BLaER1 treated with 17β-estradiol and CSF1 and Interleukin-3, amounts not matched to agents 10 nM and 100 nM (cell line): ENCODE measurements at regions not wholly inside any gene's neighbourhood (a gene's known extent, or its start where the extent isn't known, plus 50 kb on each side); places are given as distances from the start of the nearest gene placed in this dataset.
A peak's percentile ranks its signal among the peaks of the same experiment; 100 is the strongest.

ENCODE experiments used
- H3K27ac ChIP-seq, 11 experiments: shearing (Covaris generic); formaldehyde crosslinking; 2 replicates each; pipeline ENCODE4 v1.8.1; 2022
- H3K27me3 ChIP-seq, 11 experiments: shearing (Covaris generic); formaldehyde crosslinking; 2 replicates each; pipeline ENCODE4 v1.8.1; 2022
- H3K36me3 ChIP-seq, 11 experiments: shearing (Covaris generic); formaldehyde crosslinking; 2 replicates each; pipeline ENCODE4 v1.8.1; 2022
- H3K4me1 ChIP-seq, 10 experiments: shearing (Covaris generic); formaldehyde crosslinking; 2 replicates each; pipeline ENCODE4 v1.8.1; 2022
- H3K4me2 ChIP-seq, 11 experiments: shearing (Covaris generic); formaldehyde crosslinking; 2 replicates each; pipeline ENCODE4 v1.8.1; 2022
- H3K4me3 ChIP-seq, 10 experiments: shearing (Covaris generic); formaldehyde crosslinking; 2 replicates each; pipeline ENCODE4 v1.8.1; 2022
- H3K9ac ChIP-seq, 11 experiments: shearing (Covaris generic); formaldehyde crosslinking; 2 replicates each; pipeline ENCODE4 v1.8.1; 2022
- H3K9me3 ChIP-seq, 11 experiments: shearing (Covaris generic); formaldehyde crosslinking; replicated peaks in 1 of 11; 2 replicates each; pipeline ENCODE4 v1.8.1; 2022
- H4K20me1 ChIP-seq, 11 experiments: shearing (Covaris generic); formaldehyde crosslinking; 2 replicates each; pipeline ENCODE4 v1.8.1; 2022
- Cebpa-rat ChIP-seq, 11 experiments: shearing (Covaris generic); IDR thresholded peaks; 2 replicates each; pipeline ENCODE4 v1.8.1; 2022

DNA sequence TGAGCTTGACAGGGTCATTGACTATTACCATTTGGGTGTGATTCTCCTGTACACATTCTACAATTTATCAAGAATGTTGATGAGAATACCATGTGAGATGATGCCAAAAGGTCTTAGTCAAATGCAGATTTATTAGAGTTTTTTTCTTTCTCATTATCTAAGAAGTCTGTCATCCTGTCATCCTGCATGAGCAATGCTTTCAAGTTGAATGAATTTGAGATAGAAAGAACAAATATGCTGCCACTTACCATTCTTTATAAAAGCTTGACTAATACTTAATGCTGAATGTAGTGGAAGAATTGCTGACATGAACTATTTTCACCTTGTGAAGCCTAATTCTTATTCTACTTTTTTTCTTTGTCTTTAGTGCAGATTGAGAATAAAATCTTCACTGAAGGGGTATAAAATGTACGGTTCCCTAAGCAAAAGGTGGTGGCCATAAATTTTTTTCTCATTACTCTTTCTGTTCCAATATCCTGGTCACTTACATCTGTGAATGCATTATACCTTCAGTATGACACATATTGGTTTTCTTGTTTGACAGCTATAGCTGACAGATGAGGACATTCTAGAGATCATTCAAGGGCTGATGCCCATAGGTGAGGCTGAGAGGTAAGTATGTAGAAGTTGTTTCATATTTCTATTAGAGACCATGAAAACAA lies 1434.7 kb downstream of the SLITRK1 start:
- Histone ChIP-seq H3K9me3 (peaks cover 0 to 6% (median 0%) of the 10 kb centered on the region in 11 experiments; a peak in 1 of 22 replicates), H3K27ac (no peak overlapping the region), H3K4me2 (no peak overlapping the region), H4K20me1 (no peaks in the 10 kb centered on the region), H3K4me1 (no peaks in the 10 kb centered on the region), H3K9ac (no peak overlapping the region), H3K4me3 (no peak overlapping the region), H3K27me3 (no peaks in the 10 kb centered on the region), H3K36me3 (no peaks in the 10 kb centered on the region)
- TF ChIP-seq Cebpa-rat (IDR thresholded peaks at IDR 0.05) = no peak

DNA sequence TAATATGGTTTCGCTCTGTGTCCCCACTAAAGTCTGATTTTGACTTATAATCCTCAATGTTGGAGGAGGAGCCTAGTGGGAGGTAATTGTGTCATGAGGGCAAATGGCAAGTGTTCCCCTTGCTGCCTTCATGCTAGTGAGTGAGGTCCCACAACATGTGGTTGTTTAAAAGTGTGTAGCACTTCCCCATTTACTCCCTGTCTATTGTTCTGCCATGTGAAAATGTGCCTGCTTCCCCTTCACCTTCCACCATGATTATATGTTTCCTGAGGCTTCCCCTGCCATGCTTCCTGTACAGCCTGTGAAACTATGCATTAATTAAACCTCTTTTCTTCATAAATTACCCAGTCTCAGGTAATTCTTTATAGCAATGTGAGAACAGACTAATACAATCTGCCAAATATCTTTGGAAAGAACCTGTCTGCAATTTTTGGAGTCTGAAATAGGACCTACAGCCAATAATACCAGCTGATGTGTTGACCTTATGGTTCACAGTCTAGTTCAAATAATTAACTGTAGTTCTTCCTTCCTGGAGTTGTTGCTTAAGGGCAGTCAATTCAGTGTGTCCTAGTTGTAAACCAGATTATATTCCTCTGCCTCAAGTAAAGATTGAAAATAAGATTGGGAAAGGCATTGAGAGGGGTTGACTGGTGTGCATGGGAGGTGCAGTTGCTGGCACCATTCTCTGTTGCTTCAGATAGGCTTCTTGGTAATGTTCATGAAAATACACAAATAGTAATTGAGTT lies 1442.9 kb downstream of the SLITRK1 start:
- Histone ChIP-seq H4K20me1 (no peaks in the 10 kb centered on the region), H3K27me3 (no peaks in the 10 kb centered on the region), H3K4me2 (no peak overlapping the region), H3K9me3 (peaks cover 12 to 21% (median 14%) of the 10 kb centered on the region in 11 experiments), H3K27ac (no peak overlapping the region), H3K4me3 (no peak overlapping the region), H3K36me3 (no peaks in the 10 kb centered on the region), H3K9ac (no peak overlapping the region), H3K4me1 (peaks cover 0 to 10% (median 0%) of the 10 kb centered on the region in 10 experiments; a peak in 6 of 20 replicates)
- no peak for TF ChIP-seq Cebpa-rat (IDR thresholded peaks at IDR 0.05)

DNA sequence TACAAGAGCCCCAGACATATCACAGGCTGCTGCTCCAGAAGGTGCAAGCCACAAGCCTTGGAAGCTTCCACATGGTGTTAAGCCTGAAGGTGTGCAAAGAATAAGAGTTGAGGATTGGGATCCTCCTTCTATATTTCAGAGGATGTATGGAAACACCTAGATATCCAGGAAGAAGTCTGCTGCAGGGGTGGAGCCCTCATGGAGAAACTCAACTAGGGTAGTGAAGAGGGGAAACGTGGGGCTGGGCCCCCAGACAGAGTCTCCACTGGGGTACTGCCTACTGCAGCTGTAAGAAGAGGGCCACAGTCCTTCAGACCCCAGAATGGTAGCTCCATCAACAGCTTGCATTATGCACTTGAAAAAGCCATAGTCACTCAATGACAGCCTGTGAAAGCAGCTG lies 1444.0 kb downstream of the SLITRK1 start:
- H3K4me2 ChIP-seq = peak overlapping the region in 3 of 11 experiments; percentile 11 to 39 (median 14); a peak in 4 of 22 replicates
- no peaks in the 10 kb centered on the region for H4K20me1 ChIP-seq
- peaks cover 0 to 10% (median 0%) of the 10 kb centered on the region in 10 experiments; a peak in 6 of 20 replicates for H3K4me1 ChIP-seq
- H3K9me3 ChIP-seq = peaks cover 12 to 21% (median 14%) of the 10 kb centered on the region in 11 experiments
- no peak overlapping the region for H3K9ac ChIP-seq
- H3K4me3 ChIP-seq = no peak overlapping the region
- H3K27ac ChIP-seq = no peak overlapping the region
- no peaks in the 10 kb centered on the region for H3K36me3 ChIP-seq
- no peaks in the 10 kb centered on the region for H3K27me3 ChIP-seq
- no peak for TF ChIP-seq Cebpa-rat (IDR thresholded peaks at IDR 0.05)

DNA sequence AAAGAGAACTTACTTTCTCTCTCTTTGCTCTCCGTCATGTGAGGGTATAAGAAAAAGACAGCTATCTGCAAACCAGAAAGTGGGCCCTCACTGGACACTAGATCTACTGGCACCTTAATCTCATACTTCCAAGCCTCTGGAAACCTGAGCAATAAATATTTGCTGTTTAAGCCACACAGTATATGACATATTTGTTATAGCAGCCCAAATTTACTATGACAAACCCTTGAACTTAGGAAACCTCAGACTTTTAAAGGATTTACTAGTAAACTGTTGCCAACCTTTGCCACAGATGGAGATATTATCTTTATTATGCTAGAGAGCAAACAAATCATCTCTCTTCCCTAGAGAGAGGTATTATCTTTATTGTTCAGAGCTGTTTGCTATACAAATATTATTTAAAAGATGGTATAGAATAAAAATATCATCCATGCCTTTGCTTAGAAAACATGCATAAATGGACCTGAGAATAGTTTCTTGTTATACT lies 1446.1 kb downstream of the SLITRK1 start:
- TF ChIP-seq Cebpa-rat (IDR thresholded peaks at IDR 0.05) = no peak
- no peak overlapping the region for H3K9ac ChIP-seq
- peaks cover 12 to 21% (median 14%) of the 10 kb centered on the region in 11 experiments for H3K9me3 ChIP-seq
- no peaks in the 10 kb centered on the region for H3K27me3 ChIP-seq
- no peak overlapping the region for H3K4me3 ChIP-seq
- H3K36me3 ChIP-seq = no peaks in the 10 kb centered on the region
- H3K4me1 ChIP-seq = peaks cover 0 to 10% (median 0%) of the 10 kb centered on the region in 10 experiments; a peak in 6 of 20 replicates
- H3K27ac ChIP-seq = no peak overlapping the region
- no peak overlapping the region for H3K4me2 ChIP-seq
- no peaks in the 10 kb centered on the region for H4K20me1 ChIP-seq

DNA sequence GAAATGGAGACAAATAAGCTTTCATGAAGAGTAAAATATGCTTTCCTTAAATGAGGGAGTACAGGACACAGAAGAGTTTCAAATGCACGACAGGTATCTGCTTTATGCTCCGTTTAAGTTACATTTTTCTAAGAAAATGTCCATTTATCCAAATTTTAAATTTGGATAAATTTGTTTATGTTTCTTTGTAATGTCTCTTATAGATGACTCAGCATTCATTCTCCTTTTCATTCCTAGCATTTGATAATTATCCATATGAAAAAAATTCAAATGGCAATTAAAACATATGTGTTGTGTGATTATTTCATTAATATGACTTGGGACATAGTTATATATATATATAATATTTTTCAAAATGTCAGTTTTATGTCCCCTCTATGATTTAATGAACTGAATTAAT lies 1449.3 kb downstream of the SLITRK1 start:
- no peak for TF ChIP-seq Cebpa-rat (IDR thresholded peaks at IDR 0.05)

DNA sequence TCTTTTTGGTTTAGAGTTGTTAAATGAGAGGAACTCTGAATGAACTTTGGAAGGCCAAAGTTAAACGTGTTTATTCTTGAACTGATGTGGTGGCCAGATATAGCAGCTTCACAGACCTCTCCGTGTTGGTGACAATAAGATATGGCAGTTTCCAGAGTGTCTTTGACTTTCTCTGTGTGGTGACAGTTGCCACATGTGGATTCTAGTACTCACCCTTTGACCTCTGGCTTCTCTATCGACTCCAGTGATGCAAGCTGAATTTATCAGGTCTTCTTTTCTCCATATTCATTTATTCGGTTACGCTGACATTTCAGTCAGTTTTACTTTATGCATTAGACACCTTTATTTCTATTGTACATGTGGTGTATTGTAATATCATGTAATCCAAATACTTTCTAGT lies 1469.5 kb downstream of the SLITRK1 start:
- H3K4me1 ChIP-seq = peaks cover 0 to under 1% (median 0%) of the 10 kb centered on the region in 10 experiments; a peak in 1 of 20 replicates
- H3K27me3 ChIP-seq = no peaks in the 10 kb centered on the region
- no peaks in the 10 kb centered on the region for H3K36me3 ChIP-seq
- H3K9ac ChIP-seq = no peak overlapping the region
- H3K9me3 ChIP-seq = no peaks in the 10 kb centered on the region
- H4K20me1 ChIP-seq = no peaks in the 10 kb centered on the region
- no peak overlapping the region for H3K4me3 ChIP-seq
- TF ChIP-seq Cebpa-rat (IDR thresholded peaks at IDR 0.05) = no peak
- no peak overlapping the region for H3K27ac ChIP-seq
- H3K4me2 ChIP-seq = no peak overlapping the region

More for the DNA sequence above, 1449.3 kb downstream of the SLITRK1 start:
- no peak overlapping the region for H3K4me3 ChIP-seq
- no peaks in the 10 kb centered on the region for H3K27me3 ChIP-seq
- peaks cover 0 to 7% (median 0%) of the 10 kb centered on the region in 10 experiments; a peak in 6 of 20 replicates for H3K4me1 ChIP-seq
- no peaks in the 10 kb centered on the region for H3K36me3 ChIP-seq
- H3K9ac ChIP-seq = no peak overlapping the region
- peaks cover 0 to 8% (median 2%) of the 10 kb centered on the region in 11 experiments; a peak in 18 of 22 replicates for H3K9me3 ChIP-seq
- H3K27ac ChIP-seq = no peak overlapping the region
- H3K4me2 ChIP-seq = no peak overlapping the region
- no peaks in the 10 kb centered on the region for H4K20me1 ChIP-seq

DNA sequence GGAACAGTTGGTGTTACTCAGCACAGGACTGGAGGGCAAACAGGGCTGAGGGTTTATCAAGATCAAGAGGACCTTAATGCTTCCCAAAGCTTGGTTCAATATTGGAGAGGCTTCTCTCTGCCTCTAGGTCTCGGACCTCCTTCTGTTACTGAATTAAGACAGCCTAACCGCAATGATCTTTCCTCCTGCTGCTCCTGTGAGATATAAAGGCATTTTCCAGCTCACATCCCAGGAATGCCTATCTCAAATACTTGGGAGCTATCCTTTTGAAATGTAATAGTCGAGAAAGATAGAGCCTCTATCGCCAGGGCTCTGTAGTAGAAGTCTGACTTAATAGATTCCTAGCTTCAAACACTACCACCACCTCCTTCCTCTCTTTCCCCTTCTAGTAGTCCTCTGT lies 1475.0 kb downstream of the SLITRK1 start:
- H3K4me3 ChIP-seq = no peak overlapping the region
- no peaks in the 10 kb centered on the region for H3K9me3 ChIP-seq
- no peaks in the 10 kb centered on the region for H3K27me3 ChIP-seq
- no peak overlapping the region for H3K9ac ChIP-seq
- H3K4me1 ChIP-seq = no peaks in the 10 kb centered on the region; a peak in 1 of 20 replicates
- no peaks in the 10 kb centered on the region for H3K36me3 ChIP-seq
- TF ChIP-seq Cebpa-rat (IDR thresholded peaks at IDR 0.05) = no peak
- H4K20me1 ChIP-seq = no peaks in the 10 kb centered on the region
- H3K4me2 ChIP-seq = no peak overlapping the region
- H3K27ac ChIP-seq = no peak overlapping the region

DNA sequence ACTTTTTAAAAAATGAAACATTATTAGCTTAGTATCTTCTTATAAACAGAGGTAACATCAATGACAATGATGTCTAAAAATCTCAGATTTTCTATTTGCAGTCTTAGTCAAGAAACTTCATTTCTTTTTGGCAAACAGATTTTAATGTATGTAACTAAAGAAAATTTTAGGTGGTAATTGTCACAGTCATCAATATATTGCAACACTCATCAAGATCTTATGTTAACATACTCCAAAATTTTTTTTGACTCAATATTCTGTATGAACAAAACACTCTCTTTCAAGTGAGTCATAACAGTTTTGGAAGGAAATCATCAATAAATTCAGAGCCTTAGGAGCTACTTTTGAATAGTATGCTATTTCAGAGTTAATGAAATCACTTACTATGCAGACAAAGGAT lies 1507.6 kb downstream of the SLITRK1 start:
- H4K20me1 ChIP-seq = no peaks in the 10 kb centered on the region
- H3K36me3 ChIP-seq = no peaks in the 10 kb centered on the region
- no peak overlapping the region for H3K27ac ChIP-seq
- no peak for TF ChIP-seq Cebpa-rat (IDR thresholded peaks at IDR 0.05)
- H3K9me3 ChIP-seq = peaks cover 0 to 5% (median 0%) of the 10 kb centered on the region in 11 experiments; a peak in 1 of 22 replicates
- no peaks in the 10 kb centered on the region for H3K4me1 ChIP-seq
- H3K9ac ChIP-seq = no peak overlapping the region
- no peak overlapping the region for H3K4me3 ChIP-seq
- H3K27me3 ChIP-seq = no peaks in the 10 kb centered on the region
- H3K4me2 ChIP-seq = no peak overlapping the region

DNA sequence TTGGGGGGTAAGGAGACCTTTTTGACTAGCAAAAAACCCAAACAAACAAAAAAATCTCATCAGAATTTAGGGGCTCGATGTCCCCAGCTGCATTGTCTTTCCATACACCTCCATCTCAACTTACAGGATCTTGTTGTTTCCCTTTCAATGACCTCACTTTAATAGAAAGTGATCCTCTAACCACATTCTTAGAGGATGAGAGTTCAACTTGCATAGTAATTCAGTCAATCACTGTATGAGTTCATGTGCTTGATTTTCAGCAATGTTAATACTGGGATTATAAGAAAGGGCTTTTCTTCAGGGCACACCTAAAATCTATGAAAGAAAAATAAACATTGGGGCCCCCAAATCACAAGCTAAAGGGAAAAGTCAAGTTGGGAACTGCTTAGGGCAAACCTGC lies 1512.0 kb downstream of the SLITRK1 start:
- H3K4me1 ChIP-seq = no peaks in the 10 kb centered on the region
- no peak for TF ChIP-seq Cebpa-rat (IDR thresholded peaks at IDR 0.05)
- H3K4me3 ChIP-seq = no peak overlapping the region
- H3K4me2 ChIP-seq = no peak overlapping the region
- H4K20me1 ChIP-seq = no peaks in the 10 kb centered on the region
- no peaks in the 10 kb centered on the region for H3K27me3 ChIP-seq
- no peaks in the 10 kb centered on the region for H3K9me3 ChIP-seq
- H3K27ac ChIP-seq = no peak overlapping the region
- H3K9ac ChIP-seq = no peak overlapping the region
- H3K36me3 ChIP-seq = no peaks in the 10 kb centered on the region
